Ishikawa (cell line): ENCODE measurements at regions not wholly inside any gene's neighbourhood (a gene's known extent, or its start where the extent isn't known, plus 50 kb on each side); places are given as distances from the start of the nearest gene placed in this dataset.

ENCODE experiments used
- CEBPB ChIP-seq: IDR thresholded peaks from 2 replicates; pipeline ENCODE4 v1.6.1; 2012
- CREB1 ChIP-seq: IDR thresholded peaks from 2 replicates; pipeline ENCODE4 v1.6.1; 2012; ENCODE audit warnings: low read depth
- EGR1 ChIP-seq: IDR thresholded peaks from 2 replicates; pipeline ENCODE4 v1.6.1; 2012
- EP300 ChIP-seq: IDR thresholded peaks from 2 replicates; pipeline ENCODE4 v1.6.1; 2012; ENCODE audit warnings: borderline replicate concordance
- TAF1 ChIP-seq: IDR thresholded peaks from 2 replicates; pipeline ENCODE4 v1.6.1; 2012; ENCODE audit warnings: low read depth, mild to moderate bottlenecking
- YY1 ChIP-seq: IDR thresholded peaks from 2 replicates; pipeline ENCODE4 v1.6.1; 2012; ENCODE audit warnings: low read depth
- TF ChIP-seq, protein P1 (sequence below): IDR thresholded peaks from 2 replicates; pipeline ENCODE4 v1.6.1; 2012; ENCODE audit warnings: low read depth, mild to moderate bottlenecking
- TF ChIP-seq, protein P2 (sequence below): IDR thresholded peaks from 2 replicates; pipeline ENCODE4 v1.6.1; 2012

- TF ChIP-seq EP300 (no peak), YY1 (no peak), CREB1 (no peak), EGR1 (no peak), CEBPB (no peak), TAF1 (no peak)
- TF ChIP-seq, protein P1, sequence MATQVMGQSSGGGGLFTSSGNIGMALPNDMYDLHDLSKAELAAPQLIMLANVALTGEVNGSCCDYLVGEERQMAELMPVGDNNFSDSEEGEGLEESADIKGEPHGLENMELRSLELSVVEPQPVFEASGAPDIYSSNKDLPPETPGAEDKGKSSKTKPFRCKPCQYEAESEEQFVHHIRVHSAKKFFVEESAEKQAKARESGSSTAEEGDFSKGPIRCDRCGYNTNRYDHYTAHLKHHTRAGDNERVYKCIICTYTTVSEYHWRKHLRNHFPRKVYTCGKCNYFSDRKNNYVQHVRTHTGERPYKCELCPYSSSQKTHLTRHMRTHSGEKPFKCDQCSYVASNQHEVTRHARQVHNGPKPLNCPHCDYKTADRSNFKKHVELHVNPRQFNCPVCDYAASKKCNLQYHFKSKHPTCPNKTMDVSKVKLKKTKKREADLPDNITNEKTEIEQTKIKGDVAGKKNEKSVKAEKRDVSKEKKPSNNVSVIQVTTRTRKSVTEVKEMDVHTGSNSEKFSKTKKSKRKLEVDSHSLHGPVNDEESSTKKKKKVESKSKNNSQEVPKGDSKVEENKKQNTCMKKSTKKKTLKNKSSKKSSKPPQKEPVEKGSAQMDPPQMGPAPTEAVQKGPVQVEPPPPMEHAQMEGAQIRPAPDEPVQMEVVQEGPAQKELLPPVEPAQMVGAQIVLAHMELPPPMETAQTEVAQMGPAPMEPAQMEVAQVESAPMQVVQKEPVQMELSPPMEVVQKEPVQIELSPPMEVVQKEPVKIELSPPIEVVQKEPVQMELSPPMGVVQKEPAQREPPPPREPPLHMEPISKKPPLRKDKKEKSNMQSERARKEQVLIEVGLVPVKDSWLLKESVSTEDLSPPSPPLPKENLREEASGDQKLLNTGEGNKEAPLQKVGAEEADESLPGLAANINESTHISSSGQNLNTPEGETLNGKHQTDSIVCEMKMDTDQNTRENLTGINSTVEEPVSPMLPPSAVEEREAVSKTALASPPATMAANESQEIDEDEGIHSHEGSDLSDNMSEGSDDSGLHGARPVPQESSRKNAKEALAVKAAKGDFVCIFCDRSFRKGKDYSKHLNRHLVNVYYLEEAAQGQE, result no peak
- TF ChIP-seq, protein P2, sequence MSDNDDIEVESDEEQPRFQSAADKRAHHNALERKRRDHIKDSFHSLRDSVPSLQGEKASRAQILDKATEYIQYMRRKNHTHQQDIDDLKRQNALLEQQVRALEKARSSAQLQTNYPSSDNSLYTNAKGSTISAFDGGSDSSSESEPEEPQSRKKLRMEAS, result no peak
Measured at GRCh38 chr13:36549755-36550154, 117.5 kb downstream of the CCNA1 start.
